RWPE1 (cell line): ENCODE measurements at regions not wholly inside any gene's neighbourhood (a gene's known extent, or its start where the extent isn't known, plus 50 kb on each side); places are given as distances from the start of the nearest gene placed in this dataset.

Experiments used
- CTCF ChIA-PET: fragments of 350-600 bp; sonication (Branson Sonifier 250); formaldehyde crosslinking; extraction: SDS; loops from one replicate; lab custom pipeline; 2021; lab: Yijun Ruan, JAX
- POLR2A ChIA-PET: fragments of 400-600 bp; formaldehyde crosslinking; extraction: SDS; loops from one replicate; lab custom pipeline; 2020; ENCODE audit warnings: antibody characterized with exemption; ENCODE audit not compliant: low non-redundant PET; lab: Yijun Ruan, JAX
- DNase-seq: peaks from one replicate; pipeline ENCODE4 v3.0.0; 2012; ENCODE audit warnings: low spot score
- H3K27ac ChIP-seq: fragments of 450-650 bp; 2 replicates; pipeline ENCODE4 v1.5.1; 2017
- TF ChIP-seq, protein P1 (sequence below): fragments of 450-650 bp; conservative IDR thresholded peaks from 2 replicates; pipeline ENCODE4 v1.5.1; 2017; ENCODE audit warnings: low read depth, mild to moderate bottlenecking

DNA sequence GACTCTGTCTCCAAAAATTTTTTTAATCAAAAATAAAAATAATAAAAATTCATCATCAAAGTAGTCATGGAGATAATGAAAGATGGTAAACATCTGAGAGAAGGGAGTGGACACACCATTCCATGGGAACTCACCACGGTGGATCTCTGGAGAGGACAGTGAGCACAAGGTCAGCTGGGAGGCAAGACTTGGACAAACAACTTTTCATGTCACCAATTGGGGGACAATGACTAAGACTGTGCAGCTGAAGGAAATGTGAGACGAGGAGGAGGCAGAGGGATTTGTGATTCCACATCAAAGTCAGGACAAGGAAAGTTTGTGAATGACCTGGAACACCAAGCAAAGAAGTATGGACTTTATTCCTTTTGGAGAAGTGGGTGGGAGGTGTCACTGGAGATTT is 121.0 kb upstream of the SH3BP4 start:
- POLR2A ChIA-PET, result no interaction called here
- DNase-seq, result no peak
- TF ChIP-seq, protein P1, sequence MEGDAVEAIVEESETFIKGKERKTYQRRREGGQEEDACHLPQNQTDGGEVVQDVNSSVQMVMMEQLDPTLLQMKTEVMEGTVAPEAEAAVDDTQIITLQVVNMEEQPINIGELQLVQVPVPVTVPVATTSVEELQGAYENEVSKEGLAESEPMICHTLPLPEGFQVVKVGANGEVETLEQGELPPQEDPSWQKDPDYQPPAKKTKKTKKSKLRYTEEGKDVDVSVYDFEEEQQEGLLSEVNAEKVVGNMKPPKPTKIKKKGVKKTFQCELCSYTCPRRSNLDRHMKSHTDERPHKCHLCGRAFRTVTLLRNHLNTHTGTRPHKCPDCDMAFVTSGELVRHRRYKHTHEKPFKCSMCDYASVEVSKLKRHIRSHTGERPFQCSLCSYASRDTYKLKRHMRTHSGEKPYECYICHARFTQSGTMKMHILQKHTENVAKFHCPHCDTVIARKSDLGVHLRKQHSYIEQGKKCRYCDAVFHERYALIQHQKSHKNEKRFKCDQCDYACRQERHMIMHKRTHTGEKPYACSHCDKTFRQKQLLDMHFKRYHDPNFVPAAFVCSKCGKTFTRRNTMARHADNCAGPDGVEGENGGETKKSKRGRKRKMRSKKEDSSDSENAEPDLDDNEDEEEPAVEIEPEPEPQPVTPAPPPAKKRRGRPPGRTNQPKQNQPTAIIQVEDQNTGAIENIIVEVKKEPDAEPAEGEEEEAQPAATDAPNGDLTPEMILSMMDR, result no peak
- H3K27ac ChIP-seq, result no peak overlapping the region
- CTCF ChIA-PET, result no interaction called here

GRCh38 chr2:234829074-234829455 is 122.8 kb upstream of the SH3BP4 start:
- TF ChIP-seq, protein P1, result no peak

GRCh38 chr2:234828382-234829073 is 123.3 kb upstream of the SH3BP4 start:
- no peak for DNase-seq
- TF ChIP-seq, protein P1, result no peak
- ChIA-PET POLR2A (no interaction called here), CTCF (interaction anchor here (0.6 kb wide), 1 partner anchor 726 kb away, joined by 3 read pairs; no protein-coding TSS in a partner anchor)
- H3K27ac ChIP-seq, result no peak overlapping the region

More at GRCh38 chr2:234829074-234829455, 122.8 kb upstream of the SH3BP4 start:
- ChIA-PET CTCF (interaction anchor here (0.6 kb wide), 1 partner anchor 727 kb away, joined by 3 read pairs; no protein-coding TSS in a partner anchor), POLR2A (no interaction called here)
- H3K27ac ChIP-seq, result no peak overlapping the region
- DNase-seq, result no peak

GRCh38 chr2:234827096-234827860 is 124.5 kb upstream of the SH3BP4 start:
- CTCF ChIA-PET, result no interaction called here
- no peak overlapping the region for H3K27ac ChIP-seq
- peak; percentile 4 for DNase-seq
- TF ChIP-seq, protein P1, result no peak
- POLR2A ChIA-PET, result no interaction called here

GRCh38 chr2:234826681-234827080 is 125.1 kb upstream of the SH3BP4 start:
- CTCF ChIA-PET, result no interaction called here
- DNase-seq, result no peak
- no peak overlapping the region for H3K27ac ChIP-seq
- POLR2A ChIA-PET, result no interaction called here
- TF ChIP-seq, protein P1, result no peak

DNA sequence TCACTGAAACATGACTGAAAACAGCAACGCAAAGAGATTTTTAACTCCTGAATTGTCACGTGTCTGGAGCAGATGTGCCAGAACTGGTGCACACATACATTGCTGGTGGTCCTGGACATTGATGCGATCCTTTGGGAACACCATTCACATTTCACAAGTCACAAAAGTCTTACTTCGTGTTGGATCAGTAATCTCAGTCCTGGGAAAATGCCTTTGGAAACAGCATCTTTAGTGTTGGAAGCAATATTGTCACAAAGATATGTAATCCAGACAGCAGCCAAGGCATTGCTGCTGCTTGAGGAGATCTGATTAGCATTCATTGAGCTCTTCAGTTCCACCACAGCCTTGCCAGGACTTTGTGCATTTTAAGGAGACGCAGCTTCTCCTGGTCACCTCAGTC is 126.2 kb upstream of the SH3BP4 start:
- CTCF ChIA-PET, result interaction anchor here (0.6 kb wide), 1 partner anchor 32 kb away, joined by 3 read pairs; no protein-coding TSS in a partner anchor
- DNase-seq, result no peak
- TF ChIP-seq, protein P1, result no peak
- POLR2A ChIA-PET, result no interaction called here
- no peak overlapping the region for H3K27ac ChIP-seq
